22Rv1 (cell line): ENCODE measurements at regions not wholly inside any gene's neighbourhood (a gene's known extent, or its start where the extent isn't known, plus 50 kb on each side); places are given as distances from the start of the nearest gene placed in this dataset.

ENCODE experiments used
- CTCF ChIP-seq: fragments of 450-650 bp; IDR thresholded peaks from 2 replicates; pipeline ENCODE4 v1.5.1; 2017; ENCODE audit warnings: mild to moderate bottlenecking
- ZFX ChIP-seq: fragments of 450-650 bp; IDR thresholded peaks from 2 replicates; pipeline ENCODE4 v1.6.1; 2017; ENCODE audit warnings: antibody characterized with exemption, borderline replicate concordance

- no peak for TF ChIP-seq CTCF
- no peak for TF ChIP-seq ZFX
Observed at GRCh38 chr13:107937848-107938247, 277.5 kb downstream of the LIG4 start.
